Hepatocyte (in vitro differentiated cells): ENCODE measurements at regions not wholly inside any gene's neighbourhood (a gene's known extent, or its start where the extent isn't known, plus 50 kb on each side); places are given as distances from the start of the nearest gene placed in this dataset.

Source experiments
- CTCF ChIP-seq: fragments of 200-600 bp; sonication (generic); IDR thresholded peaks from 2 replicates; pipeline ENCODE4 v1.5.1; 2016; ENCODE audit warnings: antibody characterized with exemption, mild to moderate bottlenecking; ENCODE audit not compliant: poor library complexity
- EZH2 ChIP-seq: fragments of 200-600 bp; sonication (generic); IDR thresholded peaks from 2 replicates; pipeline ENCODE4 v1.6.1; 2016; ENCODE audit warnings: antibody characterized with exemption, mild to moderate bottlenecking, borderline replicate concordance
- EZH2phosphoT487 ChIP-seq: fragments of 200-600 bp; sonication (generic); IDR thresholded peaks from one replicate; pipeline ENCODE4 v1.6.1; 2018; ENCODE audit warnings: antibody characterized with exemption, mild to moderate bottlenecking, low read depth, moderate library complexity; ENCODE audit not compliant: unreplicated experiment, severe bottlenecking

DNA sequence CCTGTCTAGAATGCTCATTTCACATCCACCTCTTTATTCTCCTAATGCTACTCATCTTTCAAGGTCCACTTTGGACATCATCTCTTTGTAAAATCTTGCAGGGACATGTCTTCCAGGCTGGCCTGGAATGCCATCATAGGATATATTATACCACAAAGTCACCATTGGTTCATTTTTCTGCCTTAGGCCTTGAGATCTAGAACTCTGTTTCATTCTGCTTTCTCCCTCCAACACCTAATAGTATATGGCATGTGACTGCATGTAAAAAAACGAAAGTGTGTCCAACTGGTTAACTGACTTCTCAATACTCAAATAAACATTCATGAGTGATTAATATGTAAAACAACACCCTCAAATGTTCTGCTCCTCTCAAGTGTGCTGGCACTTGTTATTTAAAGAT is 84.1 kb downstream of the RGS2 start:
- no peak for TF ChIP-seq CTCF
- no peak for TF ChIP-seq EZH2
- no peak for TF ChIP-seq EZH2phosphoT487
